Brain microvascular endothelial cell (primary cell): ENCODE measurements at regions not wholly inside any gene's neighbourhood (a gene's known extent, or its start where the extent isn't known, plus 50 kb on each side); places are given as distances from the start of the nearest gene placed in this dataset.

ENCODE experiments used
- DNase-seq: peaks from one replicate; pipeline ENCODE4 v3.0.0-alpha.2; 2020
- H3K27ac ChIP-seq: fragments of 250-450 bp; sonication (Bioruptor Pico); 2 replicates; pipeline ENCODE4 v1.5.1; 2020; ENCODE audit warnings: mild to moderate bottlenecking, moderate library complexity
- H3K27me3 ChIP-seq: fragments of 250-450 bp; sonication (Bioruptor Pico); replicated peaks from 2 replicates; pipeline ENCODE4 v1.5.1; 2020; ENCODE audit warnings: mild to moderate bottlenecking
- H3K36me3 ChIP-seq: fragments of 250-450 bp; sonication (Bioruptor Pico); replicated peaks from 2 replicates; pipeline ENCODE4 v1.5.1; 2020; ENCODE audit warnings: mild to moderate bottlenecking
- H3K4me3 ChIP-seq: 2 replicates; pipeline ENCODE4 v1.5.1; 2011; ENCODE audit warnings: low read depth, mild to moderate bottlenecking, control low read depth, low read length, moderate library complexity
- CTCF ChIP-seq: IDR thresholded peaks from 2 replicates; pipeline ENCODE4 v1.5.1; 2011; ENCODE audit warnings: low read depth, mild to moderate bottlenecking, moderate library complexity, low read length, control low read depth, inconsistent platforms; ENCODE audit errors: missing control alignments
- in situ Hi-C: cut with HindIII; loops from 2 replicates; pipeline ENCODE4 v1.10.0; 2017; ENCODE audit warnings: low sequenced_read_pairs, low pct_ligation_motif_present

- no peak for DNase-seq
- in situ Hi-C loops, result no loop called here
- no peak overlapping the region for H3K27ac ChIP-seq
- no peak overlapping the region for H3K4me3 ChIP-seq
- no peaks in the 10 kb centered on the region for H3K27me3 ChIP-seq
- TF ChIP-seq CTCF, result no peak
- no peaks in the 10 kb centered on the region for H3K36me3 ChIP-seq
Measured at GRCh38 chr16:48911700-48912099, 301.7 kb upstream of the N4BP1 start.

GRCh38 chr16:48910214-48910613 lies 300.2 kb upstream of the N4BP1 start:
- H3K27ac ChIP-seq, result no peak overlapping the region
- no peaks in the 10 kb centered on the region for H3K27me3 ChIP-seq
- no peak for TF ChIP-seq CTCF
- no peak for DNase-seq
- no peak overlapping the region for H3K4me3 ChIP-seq
- in situ Hi-C loops, result no loop called here
- H3K36me3 ChIP-seq, result no peaks in the 10 kb centered on the region

- no peaks in the 10 kb centered on the region for H3K27me3 ChIP-seq
- TF ChIP-seq CTCF, result no peak
- H3K4me3 ChIP-seq, result no peak overlapping the region
- in situ Hi-C loops, result no loop called here
- no peak overlapping the region for H3K27ac ChIP-seq
- H3K36me3 ChIP-seq, result no peaks in the 10 kb centered on the region
- DNase-seq, result no peak
Measured at GRCh38 chr16:48909231-48909630, 299.3 kb upstream of the N4BP1 start.

- TF ChIP-seq CTCF, result no peak
- Histone ChIP-seq H3K27ac (no peak overlapping the region), H3K36me3 (no peaks in the 10 kb centered on the region), H3K27me3 (no peaks in the 10 kb centered on the region), H3K4me3 (no peak overlapping the region)
- in situ Hi-C loops, result no loop called here
- DNase-seq, result no peak
Measured at GRCh38 chr16:48907906-48908634, 298.1 kb upstream of the N4BP1 start.

GRCh38 chr16:48905632-48906505 lies 295.9 kb upstream of the N4BP1 start:
- H3K27ac ChIP-seq, result no peak overlapping the region
- no peak for TF ChIP-seq CTCF
- no peaks in the 10 kb centered on the region for H3K27me3 ChIP-seq
- no peak overlapping the region for H3K4me3 ChIP-seq
- no peak for DNase-seq
- in situ Hi-C loops, result no loop called here
- H3K36me3 ChIP-seq, result no peaks in the 10 kb centered on the region
